ENCODE measurements at regions not wholly inside any gene's neighbourhood (a gene's known extent, or its start where the extent isn't known, plus 50 kb on each side); places are given as distances from the start of the nearest gene placed in this dataset.
"Not testable (repeated sequence)": the region's sequence is repeated elsewhere in the genome, so short reads cannot be mapped to it uniquely, and the experiment has no call there.

DNA sequence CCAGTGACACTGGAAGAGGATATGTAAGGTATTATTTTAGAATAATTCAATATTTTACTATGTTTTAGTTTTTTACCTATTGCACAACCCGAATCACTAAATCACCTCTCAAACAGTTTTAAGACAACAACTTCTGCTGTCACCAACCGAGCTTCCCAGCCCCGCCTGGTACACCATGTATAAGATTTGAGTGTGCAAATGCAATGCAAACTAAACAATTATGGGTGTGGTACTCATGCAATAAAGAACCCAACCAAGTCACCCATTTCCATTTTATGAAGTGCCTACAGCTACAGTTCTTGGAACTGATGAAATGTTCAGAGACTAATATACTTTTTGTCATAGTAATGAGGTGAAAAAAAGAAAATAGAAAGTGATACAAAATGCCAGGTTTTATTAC, 256.2 kb downstream of the TAFA4 start:
- Mint-ChIP-seq H3K4me1 (no peaks in the 10 kb centered on the region), H3K36me3 (no peaks in the 10 kb centered on the region), H3K27me3 (ENCODE audit: low read depth) (no peaks in the 10 kb centered on the region), H3K4me3 (no peak overlapping the region), H3K9me3 (no peaks in the 10 kb centered on the region), H3K27ac (no peak overlapping the region)
- no peak for DNase-seq (ENCODE audit: low spot score in 2 of 2, unreplicated experiment in 2 of 2)
- TF ChIP-seq, protein P1, sequence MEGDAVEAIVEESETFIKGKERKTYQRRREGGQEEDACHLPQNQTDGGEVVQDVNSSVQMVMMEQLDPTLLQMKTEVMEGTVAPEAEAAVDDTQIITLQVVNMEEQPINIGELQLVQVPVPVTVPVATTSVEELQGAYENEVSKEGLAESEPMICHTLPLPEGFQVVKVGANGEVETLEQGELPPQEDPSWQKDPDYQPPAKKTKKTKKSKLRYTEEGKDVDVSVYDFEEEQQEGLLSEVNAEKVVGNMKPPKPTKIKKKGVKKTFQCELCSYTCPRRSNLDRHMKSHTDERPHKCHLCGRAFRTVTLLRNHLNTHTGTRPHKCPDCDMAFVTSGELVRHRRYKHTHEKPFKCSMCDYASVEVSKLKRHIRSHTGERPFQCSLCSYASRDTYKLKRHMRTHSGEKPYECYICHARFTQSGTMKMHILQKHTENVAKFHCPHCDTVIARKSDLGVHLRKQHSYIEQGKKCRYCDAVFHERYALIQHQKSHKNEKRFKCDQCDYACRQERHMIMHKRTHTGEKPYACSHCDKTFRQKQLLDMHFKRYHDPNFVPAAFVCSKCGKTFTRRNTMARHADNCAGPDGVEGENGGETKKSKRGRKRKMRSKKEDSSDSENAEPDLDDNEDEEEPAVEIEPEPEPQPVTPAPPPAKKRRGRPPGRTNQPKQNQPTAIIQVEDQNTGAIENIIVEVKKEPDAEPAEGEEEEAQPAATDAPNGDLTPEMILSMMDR (IDR thresholded peaks at IDR 0.05; ENCODE audit: unreplicated experiment) = no peak

GRCh38 chr3:68667346-68667745, 265.0 kb downstream of the TAFA4 start:
- no peak overlapping the region for H3K27ac Mint-ChIP-seq
- H3K4me3 Mint-ChIP-seq = no peak overlapping the region
- no peaks in the 10 kb centered on the region for H3K36me3 Mint-ChIP-seq
- TF ChIP-seq, protein P1 (IDR thresholded peaks at IDR 0.05; ENCODE audit: unreplicated experiment) = no peak
- peaks cover 18% of the 10 kb centered on the region for H3K4me1 Mint-ChIP-seq
- H3K27me3 Mint-ChIP-seq (ENCODE audit: low read depth) = no peaks in the 10 kb centered on the region
- no peak for DNase-seq (ENCODE audit: low spot score in 2 of 2, unreplicated experiment in 2 of 2)
- no peaks in the 10 kb centered on the region for H3K9me3 Mint-ChIP-seq

DNA sequence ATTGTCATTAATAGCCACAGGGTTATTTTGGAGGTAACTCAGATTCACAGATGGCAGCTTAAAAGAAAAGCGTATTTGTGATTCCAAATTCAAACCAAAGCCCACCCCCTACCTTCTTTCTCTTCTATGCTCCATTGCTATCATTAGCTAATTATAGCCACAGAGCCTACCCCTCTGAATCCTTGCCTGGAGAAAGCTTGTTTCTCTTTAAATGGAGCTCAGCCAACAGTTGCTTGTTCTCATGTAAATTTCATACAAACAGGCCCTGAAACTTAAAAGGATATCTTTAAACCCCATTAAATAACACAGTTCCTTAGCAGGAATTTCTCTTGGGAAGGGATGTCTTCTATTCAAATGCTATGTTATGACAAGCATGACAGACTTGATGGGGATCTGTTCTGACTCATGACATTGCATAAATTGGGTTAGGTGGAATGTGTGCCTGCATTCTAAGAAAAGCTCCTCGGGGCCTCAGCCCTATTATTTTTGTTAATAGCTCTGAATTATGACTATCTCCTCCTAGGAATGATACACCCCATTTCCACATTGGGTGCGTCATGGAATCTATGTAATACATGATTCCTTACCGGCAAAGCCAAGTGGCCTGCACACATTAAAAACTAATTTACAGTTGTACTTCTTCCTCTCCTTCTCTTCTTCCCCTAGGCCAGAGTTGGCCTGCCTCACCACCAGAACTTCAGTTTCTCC, 265.8 kb downstream of the TAFA4 start:
- no peak for DNase-seq (ENCODE audit: low spot score in 2 of 2, unreplicated experiment in 2 of 2)
- Mint-ChIP-seq H3K9me3 (no peaks in the 10 kb centered on the region), H3K27me3 (ENCODE audit: low read depth) (no peaks in the 10 kb centered on the region), H3K36me3 (no peaks in the 10 kb centered on the region), H3K4me3 (no peak overlapping the region), H3K27ac (peak overlapping the region; percentile 75), H3K4me1 (peaks cover 18% of the 10 kb centered on the region)
- TF ChIP-seq, protein P1 (IDR thresholded peaks at IDR 0.05; ENCODE audit: unreplicated experiment) = no peak

GRCh38 chr3:68664276-68664675, 268.1 kb downstream of the TAFA4 start:
- TF ChIP-seq, protein P1 (IDR thresholded peaks at IDR 0.05; ENCODE audit: unreplicated experiment) = no peak
- H3K9me3 Mint-ChIP-seq = no peaks in the 10 kb centered on the region
- no peaks in the 10 kb centered on the region for H3K27me3 Mint-ChIP-seq (ENCODE audit: low read depth)
- H3K4me1 Mint-ChIP-seq = peaks cover 18% of the 10 kb centered on the region
- no peaks in the 10 kb centered on the region for H3K36me3 Mint-ChIP-seq
- DNase-seq (ENCODE audit: low spot score in 2 of 2, unreplicated experiment in 2 of 2) = no peak
- no peak overlapping the region for H3K27ac Mint-ChIP-seq
- H3K4me3 Mint-ChIP-seq = no peak overlapping the region

GRCh38 chr3:68662176-68662575, 270.2 kb downstream of the TAFA4 start:
- Mint-ChIP-seq H3K27ac (no peak overlapping the region), H3K4me3 (no peak overlapping the region), H3K36me3 (no peaks in the 10 kb centered on the region), H3K9me3 (no peaks in the 10 kb centered on the region), H3K27me3 (ENCODE audit: low read depth) (no peaks in the 10 kb centered on the region), H3K4me1 (peaks cover 18% of the 10 kb centered on the region)
- TF ChIP-seq, protein P1 (IDR thresholded peaks at IDR 0.05; ENCODE audit: unreplicated experiment) = no peak
- DNase-seq (ENCODE audit: low spot score in 2 of 2, unreplicated experiment in 2 of 2) = no peak

GRCh38 chr3:68650657-68651056, 281.7 kb downstream of the TAFA4 start:
- H3K27ac Mint-ChIP-seq = not testable (repeated sequence)

More at GRCh38 chr3:68650657-68651056, 281.7 kb downstream of the TAFA4 start:
- not testable (repeated sequence) for H3K4me3 Mint-ChIP-seq; H3K27me3 Mint-ChIP-seq (ENCODE audit: low read depth); H3K4me1 Mint-ChIP-seq; H3K9me3 Mint-ChIP-seq; DNase-seq (ENCODE audit: low spot score in 2 of 2, unreplicated experiment in 2 of 2); H3K36me3 Mint-ChIP-seq

All from mesothelial cell of epicardium (in vitro differentiated cells).